K562 (cell line): ENCODE measurements at regions not wholly inside any gene's neighbourhood (a gene's known extent, or its start where the extent isn't known, plus 50 kb on each side); places are given as distances from the start of the nearest gene placed in this dataset.

Experiments
- ATAC-seq: fragments of 200-7000 bp; cut with Tn5 transposase; 3 replicates; pipeline ENCODE4 v1.9.1; 2020; ENCODE audit warnings: moderate library complexity
- BruUV-seq: library from RNA; stranded (reverse); fragments of 400-500 nt; replicated peaks from 2 replicates; lab custom pipeline; 2021; lab: Mats Ljungman, UMichigan
- CTCF ChIA-PET: fragments of 300-600 bp; formaldehyde crosslinking; extraction: SDS; loops from one replicate; lab custom pipeline; 2021; ENCODE audit warnings: low intra/inter-chr PET ratio; lab: Yijun Ruan, JAX
- POLR2A ChIA-PET: fragments of 300-600, 350-650 bp; sonication (Branson Sonifier 250); formaldehyde crosslinking; extraction: SDS; loops from one replicate; lab custom pipeline; 2021; ENCODE audit warnings: antibody characterized with exemption, inconsistent platforms; lab: Yijun Ruan, JAX
- DNase-seq, 4 experiments: peaks; one replicate each; pipeline versions ENCODE4 v3.0.0 to v3.0.0-alpha.2; 2011 to 2018; ENCODE audit warnings: low spot score in 3 of 4, mixed read lengths in 3 of 4; ENCODE audit errors: extremely low read depth in 1 of 4
- FAIRE-seq: peaks from 2 replicates; lab custom pipeline; 2011; peaks lifted over from hg19 to GRCh38; lab: Jason Lieb, UNC
- H2AFZ ChIP-seq: 2 replicates; pipeline ENCODE4 v1.6.0; 2011; ENCODE audit warnings: low read depth, low read length, control low read depth, inconsistent platforms
- H3K27ac ChIP-seq: fragments of 200-600 bp; 3 replicates; pipeline ENCODE4 v1.8.0; 2011; ENCODE audit warnings: low read depth, mild to moderate bottlenecking, control low read depth, inconsistent platforms, low read length, moderate library complexity, mixed read lengths; ENCODE audit errors: extremely low read depth
- H3K27me3 ChIP-seq, 2 experiments: fragments of 300-600 bp in 1 of 2; 2 replicates in 1 of 2; 3 replicates in 1 of 2; pipeline versions ENCODE4 v1.6.0 to v1.8.0; 2011; ENCODE audit warnings: inconsistent platforms in 2 of 2, low read length in 2 of 2, mild to moderate bottlenecking in 1 of 2, mixed read lengths in 1 of 2, moderate library complexity in 1 of 2; ENCODE audit not compliant: control insufficient read depth in 2 of 2, insufficient read depth in 2 of 2
- H3K36me3 ChIP-seq: fragments of 300-600 bp; 3 replicates; pipeline ENCODE4 v1.8.0; 2011; ENCODE audit warnings: mild to moderate bottlenecking, low read length, inconsistent platforms; ENCODE audit not compliant: control insufficient read depth, insufficient read depth
- H3K4me1 ChIP-seq, 2 experiments: fragments of 200-600 bp in 1 of 2; replicated peaks in 1 of 2; 2 replicates in 1 of 2; 3 replicates in 1 of 2; pipeline versions ENCODE4 v1.5.1 to v1.8.0; 2011; ENCODE audit warnings: inconsistent platforms in 2 of 2, low read length in 2 of 2, mild to moderate bottlenecking in 1 of 2, mixed read lengths in 1 of 2, moderate library complexity in 1 of 2; ENCODE audit not compliant: control insufficient read depth in 2 of 2, insufficient read depth in 2 of 2
- H3K4me2 ChIP-seq: 2 replicates; pipeline ENCODE4 v1.6.1; 2011; ENCODE audit warnings: low read length, control low read depth, inconsistent platforms, mixed read lengths; ENCODE audit not compliant: insufficient read depth
- H3K4me3 ChIP-seq: fragments of 200-600 bp; sonication (generic), shearing (Covaris generic); 2 replicates; pipeline ENCODE4 v1.5.1; 2016; ENCODE audit warnings: control low read depth, inconsistent platforms
- H3K79me2 ChIP-seq: fragments of 200-600 bp; 3 replicates; pipeline ENCODE4 v1.8.0; 2011; ENCODE audit warnings: low read length, inconsistent platforms; ENCODE audit not compliant: control insufficient read depth, insufficient read depth
- H3K9ac ChIP-seq, 2 experiments: 2 replicates each; pipeline versions ENCODE4 v1.6.0 to v1.6.1; 2011; ENCODE audit warnings: low read depth in 2 of 2, low read length in 2 of 2, control low read depth in 1 of 2, inconsistent platforms in 1 of 2, mild to moderate bottlenecking in 1 of 2, mixed read lengths in 1 of 2; ENCODE audit not compliant: insufficient read depth in 1 of 2
- H3K9me1 ChIP-seq: one replicate; pipeline ENCODE4 v1.6.0; 2011; ENCODE audit warnings: inconsistent platforms, mild to moderate bottlenecking, low read length, moderate library complexity; ENCODE audit not compliant: control insufficient read depth, insufficient read depth
- H3K9me3 ChIP-seq: replicated peaks from 2 replicates; pipeline ENCODE4 v1.5.1; 2011; ENCODE audit warnings: low read depth, low read length, inconsistent platforms; ENCODE audit not compliant: control insufficient read depth, insufficient read depth
- H4K20me1 ChIP-seq: replicated peaks from 2 replicates; pipeline ENCODE4 v1.6.1; 2011; ENCODE audit warnings: low read length, inconsistent platforms, mixed read lengths; ENCODE audit not compliant: control insufficient read depth, insufficient read depth
- ARID1B ChIP-seq: fragments of 450-650 bp; IDR thresholded peaks from 2 replicates; pipeline ENCODE4 v1.6.1; 2016; ENCODE audit warnings: antibody characterized with exemption, mild to moderate bottlenecking, inconsistent platforms
- ATF4 ChIP-seq: fragments of 450-650 bp; formaldehyde crosslinking; IDR thresholded peaks from 2 replicates; pipeline ENCODE4 v1.4.0; 2022; ENCODE audit warnings: mild to moderate bottlenecking, moderate library complexity
- BCOR ChIP-seq: fragments of 450-650 bp; IDR thresholded peaks from 2 replicates; pipeline ENCODE4 v1.6.1; 2016
- CCNT2 ChIP-seq: IDR thresholded peaks from 2 replicates; pipeline ENCODE4 v1.6.1; 2011; ENCODE audit warnings: borderline replicate concordance, low read depth, mild to moderate bottlenecking, moderate library complexity, mixed read lengths, low read length; ENCODE audit not compliant: insufficient read length; ENCODE audit errors: extremely low read depth
- CREB3 ChIP-seq: fragments of 450-650 bp; conservative IDR thresholded peaks from 2 replicates; pipeline ENCODE4 v1.6.1; 2016; ENCODE audit warnings: missing genetic modification characterization, low read depth, mild to moderate bottlenecking, missing compliant biosample characterization, moderate library complexity
- CTCF ChIP-seq, 3 experiments: IDR thresholded peaks in 2 of 3; conservative IDR thresholded peaks in 1 of 3; 2 replicates each; pipeline ENCODE4 v1.5.1; 2011 to 2012; ENCODE audit warnings: low read length in 3 of 3, mild to moderate bottlenecking in 3 of 3, control low read depth in 2 of 3, improper control_type of control experiment in 1 of 3, inconsistent platforms in 1 of 3, low read depth in 1 of 3, mixed read lengths in 1 of 3, moderate library complexity in 1 of 3; ENCODE audit not compliant: insufficient read depth in 2 of 3
- HDAC8 ChIP-seq: fragments of 450-650 bp; IDR thresholded peaks from 2 replicates; pipeline ENCODE4 v1.6.1; 2016; ENCODE audit warnings: mild to moderate bottlenecking, missing genetic modification characterization, moderate library complexity, missing compliant biosample characterization
- HMBOX1 ChIP-seq: sonication (generic); IDR thresholded peaks from 2 replicates; pipeline ENCODE4 v1.6.1; 2016
- KLF13 ChIP-seq: fragments of 450-650 bp; IDR thresholded peaks from 2 replicates; pipeline ENCODE4 v1.6.1; 2016; ENCODE audit warnings: missing genetic modification characterization, low read depth, mild to moderate bottlenecking, missing compliant biosample characterization, moderate library complexity, borderline replicate concordance
- PHF8 ChIP-seq: fragments of 200-600 bp; sonication (generic); IDR thresholded peaks from 2 replicates; pipeline ENCODE4 v1.6.1; 2012; ENCODE audit warnings: mixed run types, mild to moderate bottlenecking, inconsistent platforms, low read length, moderate library complexity, borderline replicate concordance
- ZNF764 ChIP-seq: fragments of 250-450 bp; sonication (Bioruptor Pico); IDR thresholded peaks from 2 replicates; pipeline ENCODE4 v1.4.0; 2020; ENCODE audit warnings: low read depth, mild to moderate bottlenecking, moderate library complexity
- WGBS: fragments of 100-300 bp; shearing (Covaris generic); methylation state at CpG from one replicate; pipeline ENCODE4 v1.1.6; 2016; ENCODE audit warnings: low coverage, mixed read lengths; ENCODE audit not compliant: insufficient coverage; ENCODE audit errors: missing lambda C conversion rate; 5-methylcytosine and 5-hydroxymethylcytosine counted together
- in situ Hi-C: fragments of 300-500 bp; cut with MboI; formaldehyde crosslinking; loops from 4 replicates; pipeline ENCODE4 v1.15.0; 2018; ENCODE audit warnings: inconsistent platforms, mixed read lengths
- intact Hi-C: fragments of 100-400 bp; cut with micrococcal nuclease; formaldehyde crosslinking; loops from 2 replicates; pipeline ENCODE4 v1.14.2; 2022

GRCh38 chr2:147170932-147171331 is 673.9 kb upstream of the ACVR2A start:
- no peak for FAIRE-seq
- ChIA-PET CTCF (no interaction called here), POLR2A (no interaction called here)

GRCh38 chr2:147165697-147166382 is 679.0 kb upstream of the ACVR2A start:
- no peaks in the 10 kb centered on the region for H3K9me3 ChIP-seq
- FAIRE-seq (no peak), ATAC-seq (no peak), DNase-seq (no peak)
- H3K4me2 ChIP-seq, result no peak overlapping the region
- H3K79me2 ChIP-seq, result no peaks in the 10 kb centered on the region
- no peak overlapping the region for H3K4me3 ChIP-seq
- no peaks in the 10 kb centered on the region for H4K20me1 ChIP-seq
- 0% methylated on average over 2 of the region's 2 CpGs for whole genome bisulfite sequencing
- no TSS peak for BruUV-seq
- H3K4me1 ChIP-seq, result no peaks in the 10 kb centered on the region
- no peaks in the 10 kb centered on the region for H3K9me1 ChIP-seq
- H3K9ac ChIP-seq, result no peak overlapping the region
- no peaks in the 10 kb centered on the region for H3K36me3 ChIP-seq
- ChIA-PET CTCF (no interaction called here), POLR2A (no interaction called here)
- H3K27ac ChIP-seq, result no peak overlapping the region
- H3K27me3 ChIP-seq, result no peaks in the 10 kb centered on the region
- in situ Hi-C loops, result no loop called here
- no peak overlapping the region for H2AFZ ChIP-seq
- intact Hi-C loops, result no loop called here
- no peak for TF ChIP-seq CTCF (IDR thresholded peaks at IDR 0.05 in 2 of 3, conservative IDR thresholded peaks at IDR 0.05 in 1 of 3; ENCODE audit: insufficient read depth in 2 of 3, low read depth in 1 of 3, low read length in 3 of 3)
- TF ChIP-seq ARID1B, result no peak
- TF ChIP-seq HMBOX1, result no peak
- TF ChIP-seq CCNT2, result no peak
- TF ChIP-seq PHF8, result no peak
- no peak for TF ChIP-seq ZNF764
- TF ChIP-seq ATF4 (CRISPR knock-in tag), result no peak
- no peak for TF ChIP-seq CREB3 (tag)
- TF ChIP-seq HDAC8 (tag), result no peak

More at GRCh38 chr2:147170932-147171331, 673.9 kb upstream of the ACVR2A start:
- WGBS, result 0% methylated on average over 1 of the region's 1 CpG
- BruUV-seq, result no TSS peak
- Histone ChIP-seq H2AFZ (no peak overlapping the region), H3K9ac (no peak overlapping the region), H3K4me2 (no peak overlapping the region), H3K36me3 (no peaks in the 10 kb centered on the region), H3K27ac (no peak overlapping the region), H3K4me1 (no peaks in the 10 kb centered on the region), H3K9me3 (no peaks in the 10 kb centered on the region), H3K4me3 (no peak overlapping the region), H3K9me1 (no peaks in the 10 kb centered on the region), H3K27me3 (no peaks in the 10 kb centered on the region), H4K20me1 (no peaks in the 10 kb centered on the region), H3K79me2 (no peaks in the 10 kb centered on the region)
- TF ChIP-seq KLF13 (no peak), BCOR (no peak)
- ATAC-seq (no peak), DNase-seq (no peak)
- in situ Hi-C loops (no loop called here), intact Hi-C loops (no loop called here)
